H1 (cell line): ENCODE measurements at regions not wholly inside any gene's neighbourhood (a gene's known extent, or its start where the extent isn't known, plus 50 kb on each side); places are given as distances from the start of the nearest gene placed in this dataset.

Experiments used
- CTCF ChIA-PET: fragments of 300-600 bp; sonication (Branson Sonifier 250); formaldehyde crosslinking; loops from one replicate; lab custom pipeline; 2021; ENCODE audit not compliant: partially characterized antibody; lab: Charles Lee
- POLR2A ChIA-PET: fragments of 300-600 bp; sonication (Branson Sonifier 250); formaldehyde crosslinking; loops from one replicate; lab custom pipeline; 2021; ENCODE audit warnings: inconsistent platforms; ENCODE audit not compliant: partially characterized antibody; lab: Charles Lee
- DNase-seq, 2 experiments: peaks; one replicate each; pipeline versions ENCODE4 v3.0.0 to v3.0.0-alpha.2; 2010 to 2022; ENCODE audit warnings: low spot score in 2 of 2, low read depth in 1 of 2, mixed read lengths in 1 of 2
- FAIRE-seq: peaks from 2 replicates; lab custom pipeline; 2011; peaks lifted over from hg19 to GRCh38; lab: Jason Lieb, UNC
- H2AFZ ChIP-seq: 2 replicates; pipeline ENCODE4 v1.8.1; 2012; ENCODE audit warnings: low read length, inconsistent platforms
- H2AK5ac ChIP-seq: 2 replicates; pipeline ENCODE4 v1.6.1; 2013; ENCODE audit warnings: low read depth, low read length
- H2BK120ac ChIP-seq: replicated peaks from 2 replicates; pipeline ENCODE3; 2013; ENCODE audit warnings: low read depth, low read length, inconsistent platforms
- H2BK12ac ChIP-seq: 2 replicates; pipeline ENCODE4 v1.6.1; 2013; ENCODE audit warnings: low read depth, low read length
- H2BK15ac ChIP-seq: 2 replicates; pipeline ENCODE4 v1.6.1; 2013; ENCODE audit warnings: low read length
- H2BK20ac ChIP-seq: 2 replicates; pipeline ENCODE4 v1.6.1; 2013; ENCODE audit warnings: low read length
- H2BK5ac ChIP-seq: 2 replicates; pipeline ENCODE4 v1.6.1; 2013; ENCODE audit warnings: low read depth, low read length
- H3K14ac ChIP-seq: 2 replicates; pipeline ENCODE4 v1.6.1; 2013; ENCODE audit warnings: inconsistent platforms; ENCODE audit not compliant: insufficient read length
- H3K18ac ChIP-seq: 2 replicates; pipeline ENCODE4 v1.6.1; 2013; ENCODE audit warnings: low read length; ENCODE audit errors: extremely low read depth
- H3K23ac ChIP-seq: 2 replicates; pipeline ENCODE4 v1.6.1; 2013; ENCODE audit warnings: inconsistent platforms; ENCODE audit not compliant: insufficient read length
- H3K23me2 ChIP-seq: 2 replicates; pipeline ENCODE4 v1.6.1; 2013; ENCODE audit warnings: low read depth, low read length
- H3K27ac ChIP-seq: 2 replicates; pipeline ENCODE4 v1.6.1; 2011; ENCODE audit warnings: low read depth, low read length, inconsistent platforms
- H3K27me3 ChIP-seq, 4 experiments: replicated peaks in 1 of 4; 1 replicate in 1 of 4; 2 replicates in 3 of 4; pipeline versions ENCODE4 v1.6.1 to v1.8.1; 2011 to 2013; ENCODE audit warnings: low read length in 3 of 4, mild to moderate bottlenecking in 3 of 4, inconsistent platforms in 2 of 4, mixed read lengths in 2 of 4, moderate library complexity in 1 of 4; ENCODE audit not compliant: control insufficient read depth in 3 of 4, insufficient read depth in 3 of 4; ENCODE audit errors: extremely low read depth in 1 of 4
- H3K36me3 ChIP-seq, 4 experiments: 2 replicates each; pipeline versions ENCODE4 v1.6.1 to v1.8.1; 2011 to 2013; ENCODE audit warnings: mild to moderate bottlenecking in 4 of 4, low read length in 3 of 4, moderate library complexity in 2 of 4, control low read depth in 1 of 4, inconsistent platforms in 1 of 4; ENCODE audit not compliant: insufficient read depth in 4 of 4, control insufficient read depth in 2 of 4
- H3K4ac ChIP-seq: replicated peaks from 2 replicates; pipeline ENCODE3; 2013; ENCODE audit warnings: low read length, low read depth, mixed read lengths, inconsistent platforms; ENCODE audit not compliant: insufficient read length
- H3K4me1 ChIP-seq, 4 experiments: replicated peaks in 1 of 4; 1 replicate in 1 of 4; 2 replicates in 3 of 4; pipeline versions ENCODE4 v1.6.1 to v1.8.1; 2011 to 2013; ENCODE audit warnings: low read length in 3 of 4, inconsistent platforms in 2 of 4, mixed read lengths in 1 of 4; ENCODE audit not compliant: insufficient read depth in 4 of 4, control insufficient read depth in 3 of 4
- H3K4me2 ChIP-seq, 2 experiments: 2 replicates each; pipeline versions ENCODE4 v1.6.1 to v1.8.1; 2011 to 2013; ENCODE audit warnings: low read depth in 2 of 2, low read length in 2 of 2, control low read depth in 1 of 2, inconsistent platforms in 1 of 2, mild to moderate bottlenecking in 1 of 2; ENCODE audit not compliant: insufficient read depth in 1 of 2
- H3K4me3 ChIP-seq, 4 experiments: fragments of 200-600, 300-600 bp in 1 of 4; sonication (generic), shearing (Covaris generic), sonication (Bioruptor Twin) in 1 of 4; 2 replicates each; pipeline versions ENCODE4 v1.5.1 to v1.8.1; 2011 to 2016; ENCODE audit warnings: low read length in 4 of 4, low read depth in 3 of 4, control low read depth in 2 of 4, inconsistent platforms in 2 of 4, mild to moderate bottlenecking in 2 of 4, mixed read lengths in 1 of 4, moderate library complexity in 1 of 4; ENCODE audit not compliant: insufficient read depth in 2 of 4; ENCODE audit errors: extremely low read depth in 1 of 4
- H3K56ac ChIP-seq: replicated peaks from 2 replicates; pipeline ENCODE3; 2013; ENCODE audit warnings: low read depth, mild to moderate bottlenecking, mixed read lengths, low read length, inconsistent platforms; ENCODE audit not compliant: insufficient read length
- H3K79me1 ChIP-seq: 2 replicates; pipeline ENCODE4 v1.6.1; 2013; ENCODE audit warnings: low read depth, low read length, control low read depth
- H3K79me2 ChIP-seq, 2 experiments: 2 replicates each; pipeline versions ENCODE4 v1.6.1 to v1.8.1; 2012 to 2013; ENCODE audit warnings: low read length in 2 of 2, mild to moderate bottlenecking in 2 of 2, inconsistent platforms in 1 of 2; ENCODE audit not compliant: insufficient read depth in 2 of 2, control insufficient read depth in 1 of 2
- H3K9ac ChIP-seq, 4 experiments: replicated peaks in 1 of 4; 1 replicate in 1 of 4; 2 replicates in 3 of 4; pipeline versions ENCODE4 v1.6.1 to v1.8.1; 2011 to 2013; ENCODE audit warnings: low read depth in 3 of 4, low read length in 3 of 4, control low read depth in 2 of 4, mild to moderate bottlenecking in 2 of 4, moderate library complexity in 2 of 4, inconsistent platforms in 1 of 4; ENCODE audit errors: extremely low read depth in 1 of 4
- H3K9me3 ChIP-seq, 2 experiments: 2 replicates each; pipeline versions ENCODE4 v1.6.1 to v1.8.1; 2012 to 2013; ENCODE audit warnings: mild to moderate bottlenecking in 2 of 2, moderate library complexity in 2 of 2, control low read depth in 1 of 2, inconsistent platforms in 1 of 2, low read depth in 1 of 2, low read length in 1 of 2, mixed read lengths in 1 of 2; ENCODE audit not compliant: insufficient read depth in 2 of 2
- H4K20me1 ChIP-seq, 2 experiments: replicated peaks in 1 of 2; 2 replicates each; pipeline versions ENCODE3 to v1.8.1; 2011 to 2013; ENCODE audit warnings: inconsistent platforms in 2 of 2, low read length in 2 of 2, mild to moderate bottlenecking in 1 of 2; ENCODE audit not compliant: insufficient read depth in 2 of 2, control insufficient read depth in 1 of 2
- H4K5ac ChIP-seq: 2 replicates; pipeline ENCODE4 v1.6.1; 2013; ENCODE audit warnings: low read length, low read depth, mixed read lengths, inconsistent platforms; ENCODE audit not compliant: insufficient read length
- H4K8ac ChIP-seq: 2 replicates; pipeline ENCODE4 v1.8.0; 2013; ENCODE audit warnings: mild to moderate bottlenecking, moderate library complexity, low read length, inconsistent platforms; ENCODE audit not compliant: insufficient read depth; ENCODE audit errors: extremely low read depth
- H4K91ac ChIP-seq: replicated peaks from 2 replicates; pipeline ENCODE3; 2013; ENCODE audit warnings: low read length, mixed read lengths, inconsistent platforms; ENCODE audit not compliant: insufficient read length
- EGR1 ChIP-seq: IDR thresholded peaks from 2 replicates; pipeline ENCODE4 v1.6.1; 2011; ENCODE audit warnings: low read depth, low read length, borderline replicate concordance
- KDM4A ChIP-seq: IDR thresholded peaks from one replicate; pipeline ENCODE4 v1.7.1; 2012; ENCODE audit warnings: low read depth, mild to moderate bottlenecking, moderate library complexity, low read length, inconsistent platforms; ENCODE audit not compliant: severe bottlenecking
- PHF8 ChIP-seq: fragments of 200-600 bp; sonication (generic); conservative IDR thresholded peaks from 2 replicates; pipeline ENCODE4 v1.7.1; 2012; ENCODE audit warnings: low read depth, mild to moderate bottlenecking, inconsistent platforms, low read length, moderate library complexity
- RAD21 ChIP-seq, 2 experiments: IDR thresholded peaks in 1 of 2; conservative IDR thresholded peaks in 1 of 2; 2 replicates each; pipeline ENCODE4 v1.6.1; 2011; ENCODE audit warnings: low read depth in 2 of 2, low read length in 2 of 2, improper control_type of control experiment in 1 of 2, inconsistent platforms in 1 of 2, mild to moderate bottlenecking in 1 of 2, moderate library complexity in 1 of 2
- RNF2 ChIP-seq: fragments of 200-900, 300-1000 bp; sonication (generic); IDR thresholded peaks from 2 replicates; pipeline ENCODE4 v1.7.1; 2016; ENCODE audit warnings: borderline replicate concordance, low read depth, mild to moderate bottlenecking, antibody characterized with exemption, low read length; ENCODE audit not compliant: poor library complexity, severe bottlenecking; ENCODE audit errors: missing control alignments
- SAP30 ChIP-seq: fragments of 300-600 bp; sonication (generic); IDR thresholded peaks from 2 replicates; pipeline ENCODE4 v1.7.1; 2012; ENCODE audit warnings: low read length, moderate library complexity, mild to moderate bottlenecking, inconsistent platforms; ENCODE audit not compliant: insufficient read depth, insufficient replicate concordance
- SIX5 ChIP-seq: IDR thresholded peaks from 2 replicates; pipeline ENCODE4 v1.6.1; 2011; ENCODE audit warnings: mild to moderate bottlenecking, low read depth, low read length
- SUZ12 ChIP-seq: fragments of 200-600 bp; sonication (generic); IDR thresholded peaks from 2 replicates; pipeline ENCODE4 v1.6.1; 2012; ENCODE audit warnings: mild to moderate bottlenecking, inconsistent platforms, low read length, moderate library complexity, mixed read lengths
- TAF1 ChIP-seq: IDR thresholded peaks from 2 replicates; pipeline ENCODE4 v1.6.1; 2011; ENCODE audit warnings: mild to moderate bottlenecking, low read depth, low read length
- ZNF274 ChIP-seq: IDR thresholded peaks from 2 replicates; pipeline ENCODE4 v1.7.0; 2012; ENCODE audit warnings: low read length, borderline replicate concordance; ENCODE audit errors: extremely low read depth
- WGBS, 2 experiments: shearing (Covaris generic) in 1 of 2; methylation state at CpG; one replicate each; pipeline versions ENCODE4 v1.1.6 to v1.1.7; 2013 to 2015; ENCODE audit warnings: low lambda C conversion rate in 2 of 2, mixed read lengths in 2 of 2, inconsistent platforms in 1 of 2, low coverage in 1 of 2, missing lambda C conversion rate in 1 of 2; ENCODE audit not compliant: insufficient replicate concordance in 2 of 2, insufficient coverage in 1 of 2, insufficient read length in 1 of 2; ENCODE audit errors: extremely low coverage in 1 of 2, missing lambda C conversion rate in 1 of 2; 5-methylcytosine and 5-hydroxymethylcytosine counted together
- TF ChIP-seq, protein P1 (sequence below): IDR thresholded peaks from 2 replicates; pipeline ENCODE4 v1.6.1; 2011; ENCODE audit warnings: low read depth, mild to moderate bottlenecking, low read length; ENCODE audit not compliant: insufficient read depth

DNA sequence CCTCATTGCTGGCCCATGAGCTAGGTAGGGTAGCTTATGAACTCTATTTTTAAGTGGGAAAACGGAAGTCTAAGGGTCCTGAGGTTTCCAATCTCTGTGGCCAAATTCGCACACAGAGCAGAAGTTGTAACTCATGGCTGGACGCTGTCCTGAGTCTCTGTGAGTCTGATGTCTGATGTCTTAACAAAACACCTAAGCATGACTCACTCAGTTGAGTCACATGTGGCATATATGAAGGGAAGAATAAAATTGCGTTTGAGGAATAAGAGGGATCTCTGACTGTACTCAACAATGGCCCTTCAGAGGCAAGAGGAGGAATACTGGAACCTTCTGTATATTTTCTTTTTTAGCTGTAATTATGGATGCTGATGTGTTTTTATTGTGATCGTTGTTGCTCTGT lies 569.7 kb downstream of the RIT2 start:
- CTCF ChIA-PET, result no interaction called here

More for the DNA sequence above, 569.7 kb downstream of the RIT2 start:
- Histone ChIP-seq H2BK5ac (no peak overlapping the region), H3K79me1 (no peaks in the 10 kb centered on the region), H2AK5ac (no peak overlapping the region), H2BK120ac (peak overlapping the region; percentile 62), H3K9ac (no peak overlapping the region), H3K4me2 (no peak overlapping the region), H4K91ac (no peak overlapping the region), H3K79me2 (no peaks in the 10 kb centered on the region), H3K36me3 (no peaks in the 10 kb centered on the region), H3K4me3 (no peak overlapping the region), H2BK12ac (0 out of 2 replicates have a peak overlapping the region, but pooled peaks have one; percentile 22), H3K23me2 (no peaks in the 10 kb centered on the region), H3K27me3 (no peaks in the 10 kb centered on the region), H3K4me1 (peaks cover 0 to 5% (median 1%) of the 10 kb centered on the region in 4 experiments; a peak in 3 of 7 replicates), H4K8ac (no peak overlapping the region), H3K23ac (no peak overlapping the region), H3K27ac (no peak overlapping the region), H2BK20ac (no peak overlapping the region), H3K14ac (no peak overlapping the region), H2AFZ (no peak overlapping the region), H3K9me3 (no peaks in the 10 kb centered on the region), H2BK15ac (no peak overlapping the region), H4K20me1 (no peaks in the 10 kb centered on the region), H3K18ac (no peak overlapping the region), H4K5ac (no peak overlapping the region), H3K56ac (no peak overlapping the region), H3K4ac (no peak overlapping the region)
- 88% methylated on average over 5 of the region's 5 CpGs; no CpG with 5 or more reads in 1 of the 2 experiments for WGBS, 2 experiments
- FAIRE-seq, result no peak
- no peak for TF ChIP-seq RNF2
- TF ChIP-seq SAP30, result no peak
- TF ChIP-seq RAD21 (IDR thresholded peaks at IDR 0.05 in 1 of 2, conservative IDR thresholded peaks at IDR 0.05 in 1 of 2; ENCODE audit: low read depth in 2 of 2, low read length in 2 of 2), result no peak
- TF ChIP-seq ZNF274, result no peak
- no peak for TF ChIP-seq KDM4A
- TF ChIP-seq, protein P1, sequence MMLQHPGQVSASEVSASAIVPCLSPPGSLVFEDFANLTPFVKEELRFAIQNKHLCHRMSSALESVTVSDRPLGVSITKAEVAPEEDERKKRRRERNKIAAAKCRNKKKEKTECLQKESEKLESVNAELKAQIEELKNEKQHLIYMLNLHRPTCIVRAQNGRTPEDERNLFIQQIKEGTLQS, result no peak
- no peak for TF ChIP-seq SIX5
- no peak for TF ChIP-seq EGR1
- TF ChIP-seq PHF8, result no peak
- TF ChIP-seq SUZ12, result no peak
- no peak for TF ChIP-seq TAF1
- DNase-seq, result no peak
- POLR2A ChIA-PET, result no interaction called here
